MM.1S (cell line): ENCODE measurements at regions not wholly inside any gene's neighbourhood (a gene's known extent, or its start where the extent isn't known, plus 50 kb on each side); places are given as distances from the start of the nearest gene placed in this dataset.

Experiments
- DNase-seq: peaks from one replicate; pipeline ENCODE4 v3.0.0-alpha.2; 2015
- H2AFZ ChIP-seq: fragments of 300-600 bp; sonication (generic); 2 replicates; pipeline ENCODE4 v1.6.0; 2016; ENCODE audit warnings: antibody characterized with exemption, low read length
- H3F3A ChIP-seq: fragments of 300-600 bp; sonication (generic); 2 replicates; pipeline ENCODE4 v1.6.1; 2016; ENCODE audit warnings: mild to moderate bottlenecking, antibody characterized with exemption, low read length, moderate library complexity, mixed read lengths; ENCODE audit not compliant: insufficient read depth
- H3K27ac ChIP-seq: fragments of 300-600 bp; sonication (generic); 2 replicates; pipeline ENCODE4 v1.5.1; 2016; ENCODE audit warnings: mild to moderate bottlenecking, low read length
- H3K27me3 ChIP-seq: fragments of 300-600 bp; sonication (generic); replicated peaks from 2 replicates; pipeline ENCODE4 v1.6.0; 2016; ENCODE audit warnings: low read length; ENCODE audit not compliant: insufficient read depth
- H3K36me3 ChIP-seq: fragments of 300-600 bp; sonication (generic); replicated peaks from 2 replicates; pipeline ENCODE4 v1.6.1; 2016; ENCODE audit warnings: mild to moderate bottlenecking, low read length, mixed read lengths; ENCODE audit not compliant: insufficient read depth
- H3K4me1 ChIP-seq: fragments of 300-600 bp; sonication (generic); 2 replicates; pipeline ENCODE4 v1.6.1; 2016; ENCODE audit warnings: low read length, mixed read lengths
- H3K4me2 ChIP-seq: fragments of 300-600 bp; sonication (generic); 2 replicates; pipeline ENCODE4 v1.6.0; 2016; ENCODE audit warnings: low read depth, low read length
- H3K4me3 ChIP-seq: fragments of 300-600 bp; sonication (generic); 2 replicates; pipeline ENCODE4 v1.5.1; 2016; ENCODE audit warnings: low read length, mixed read lengths
- H3K79me2 ChIP-seq: fragments of 300-600 bp; sonication (generic); 2 replicates; pipeline ENCODE4 v1.6.1; 2016; ENCODE audit warnings: mixed run types, low read length, mixed read lengths
- H3K9ac ChIP-seq: fragments of 300-600 bp; sonication (generic); 2 replicates; pipeline ENCODE4 v1.6.1; 2016; ENCODE audit warnings: low read length, mixed read lengths
- H3K9me2 ChIP-seq: fragments of 300-600 bp; sonication (generic); replicated peaks from 2 replicates; pipeline ENCODE4 v1.6.1; 2016; ENCODE audit warnings: mild to moderate bottlenecking, low read length, mixed read lengths; ENCODE audit not compliant: insufficient read depth
- H3K9me3 ChIP-seq: fragments of 300-600 bp; sonication (generic); replicated peaks from 2 replicates; pipeline ENCODE4 v1.6.1; 2016; ENCODE audit warnings: mild to moderate bottlenecking, low read length, mixed read lengths; ENCODE audit not compliant: insufficient read depth
- H4K20me1 ChIP-seq: fragments of 300-600 bp; sonication (generic); 2 replicates; pipeline ENCODE4 v1.6.1; 2016; ENCODE audit warnings: mild to moderate bottlenecking, low read length, moderate library complexity, mixed read lengths; ENCODE audit not compliant: insufficient read depth
- CTCF ChIP-seq: fragments of 300-600 bp; sonication (generic); IDR thresholded peaks from 2 replicates; pipeline ENCODE4 v1.5.1; 2016; ENCODE audit warnings: antibody characterized with exemption, low read length, mixed read lengths
- EZH2 ChIP-seq: fragments of 300-600 bp; sonication (generic); optimal IDR thresholded peaks from 2 replicates; pipeline ENCODE3; 2017; ENCODE audit warnings: low read depth, mild to moderate bottlenecking, antibody characterized with exemption, low read length, mixed read lengths
- EZH2phosphoT487 ChIP-seq: fragments of 300-600 bp; sonication (generic); IDR thresholded peaks from 2 replicates; pipeline ENCODE4 v1.6.1; 2018; ENCODE audit warnings: antibody characterized with exemption, low read length

- Histone ChIP-seq H3K79me2 (no peaks in the 10 kb centered on the region), H4K20me1 (no peaks in the 10 kb centered on the region), H3K4me1 (no peaks in the 10 kb centered on the region), H3K9ac (no peak overlapping the region), H3K9me3 (no peaks in the 10 kb centered on the region), H3K27ac (no peak overlapping the region), H3K4me3 (no peak overlapping the region), H3K36me3 (no peaks in the 10 kb centered on the region), H3K9me2 (no peaks in the 10 kb centered on the region), H3K4me2 (no peak overlapping the region), H3K27me3 (no peaks in the 10 kb centered on the region), H2AFZ (no peak overlapping the region), H3F3A (no peaks in the 10 kb centered on the region)
- TF ChIP-seq EZH2phosphoT487 (no peak), CTCF (no peak), EZH2 (no peak)
- DNase-seq = no peak
Measured at GRCh38 chr11:114938799-114939198, 260.5 kb downstream of the NXPE2 start.

DNA sequence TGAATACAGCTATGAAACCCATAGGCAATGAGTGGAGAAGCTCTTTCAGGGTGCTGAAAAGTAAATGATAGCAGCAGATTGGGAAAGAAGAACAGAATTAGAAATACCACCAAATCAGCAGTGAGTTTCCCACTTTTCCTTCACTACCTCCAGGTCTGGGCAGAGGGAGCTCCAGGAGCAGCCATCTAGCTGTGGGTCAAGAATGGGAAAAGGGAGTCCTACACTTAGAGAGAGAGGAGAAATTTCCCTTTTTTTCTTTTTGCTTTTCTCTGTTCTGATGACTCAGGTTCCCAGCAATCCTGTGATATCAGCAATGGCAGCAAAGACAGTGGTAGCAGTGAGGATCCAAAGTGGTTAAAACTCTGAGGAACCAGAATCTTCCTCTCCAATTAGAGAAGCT is 263.9 kb downstream of the NXPE2 start:
- Histone ChIP-seq H3K9me3 (no peaks in the 10 kb centered on the region), H3K4me1 (no peaks in the 10 kb centered on the region), H3K27me3 (no peaks in the 10 kb centered on the region), H3K4me3 (no peak overlapping the region), H4K20me1 (no peaks in the 10 kb centered on the region), H3F3A (no peaks in the 10 kb centered on the region), H3K36me3 (no peaks in the 10 kb centered on the region), H3K9me2 (no peaks in the 10 kb centered on the region), H2AFZ (no peak overlapping the region), H3K4me2 (no peak overlapping the region), H3K27ac (no peak overlapping the region), H3K79me2 (no peaks in the 10 kb centered on the region), H3K9ac (no peak overlapping the region)
- no peak for DNase-seq
- TF ChIP-seq EZH2 (no peak), EZH2phosphoT487 (no peak), CTCF (no peak)

- Histone ChIP-seq H3K9ac (no peak overlapping the region), H3F3A (no peaks in the 10 kb centered on the region), H3K9me3 (no peaks in the 10 kb centered on the region), H3K9me2 (no peaks in the 10 kb centered on the region), H3K4me2 (no peak overlapping the region), H4K20me1 (no peaks in the 10 kb centered on the region), H3K4me1 (no peaks in the 10 kb centered on the region), H3K79me2 (no peaks in the 10 kb centered on the region), H3K27me3 (no peaks in the 10 kb centered on the region), H2AFZ (no peak overlapping the region), H3K36me3 (no peaks in the 10 kb centered on the region), H3K27ac (no peak overlapping the region), H3K4me3 (no peak overlapping the region)
- TF ChIP-seq EZH2phosphoT487 = no peak
- no peak for DNase-seq
Measured at GRCh38 chr11:114949614-114950351, 271.5 kb downstream of the NXPE2 start.

GRCh38 chr11:114953039-114953438 is 274.7 kb downstream of the NXPE2 start:
- DNase-seq = no peak

More at GRCh38 chr11:114953039-114953438, 274.7 kb downstream of the NXPE2 start:
- Histone ChIP-seq H3K4me2 (no peak overlapping the region), H4K20me1 (no peaks in the 10 kb centered on the region), H2AFZ (no peak overlapping the region), H3K9ac (no peak overlapping the region), H3K36me3 (no peaks in the 10 kb centered on the region), H3K9me2 (no peaks in the 10 kb centered on the region), H3K4me3 (no peak overlapping the region), H3K27me3 (no peaks in the 10 kb centered on the region), H3K4me1 (no peaks in the 10 kb centered on the region), H3K9me3 (no peaks in the 10 kb centered on the region), H3F3A (no peaks in the 10 kb centered on the region), H3K27ac (no peak overlapping the region), H3K79me2 (no peaks in the 10 kb centered on the region)
- TF ChIP-seq EZH2phosphoT487 (no peak), CTCF (no peak; the same call in 1 of the 2 replicates), EZH2 (no peak)
